Karpas-422 (cell line): ENCODE measurements at regions not wholly inside any gene's neighbourhood (a gene's known extent, or its start where the extent isn't known, plus 50 kb on each side); places are given as distances from the start of the nearest gene placed in this dataset.

Experiments
- DNase-seq: peaks from one replicate; pipeline ENCODE4 v3.0.0-alpha.2; 2015
- H2AFZ ChIP-seq: fragments of 200-600 bp; sonication (generic); 2 replicates; pipeline ENCODE4 v1.6.1; 2014; ENCODE audit warnings: antibody characterized with exemption, low read length, mixed read lengths
- H3K27ac ChIP-seq: fragments of 200-600 bp; sonication (generic); 2 replicates; pipeline ENCODE4 v1.5.1; 2014; ENCODE audit warnings: mild to moderate bottlenecking, low read length, moderate library complexity
- H3K27me3 ChIP-seq: fragments of 200-600 bp; sonication (generic); 2 replicates; pipeline ENCODE4 v1.6.1; 2014; ENCODE audit warnings: low read length, mixed read lengths
- H3K36me3 ChIP-seq: fragments of 200-600 bp; sonication (generic); 2 replicates; pipeline ENCODE4 v1.6.1; 2014; ENCODE audit warnings: low read length, mixed read lengths; ENCODE audit not compliant: insufficient read depth
- H3K4me1 ChIP-seq: fragments of 200-600 bp; sonication (generic); 2 replicates; pipeline ENCODE4 v1.6.1; 2014; ENCODE audit warnings: mild to moderate bottlenecking, low read length, mixed read lengths
- H3K4me2 ChIP-seq: fragments of 200-600 bp; sonication (generic); 2 replicates; pipeline ENCODE4 v1.6.1; 2014; ENCODE audit warnings: low read length, low read depth, mild to moderate bottlenecking; ENCODE audit not compliant: poor library complexity, severe bottlenecking
- H3K4me3 ChIP-seq: fragments of 200-600 bp; sonication (generic); 2 replicates; pipeline ENCODE4 v1.5.1; 2014; ENCODE audit warnings: mild to moderate bottlenecking, antibody characterized with exemption, low read length, mixed read lengths
- H3K79me2 ChIP-seq: fragments of 200-600 bp; sonication (generic); 2 replicates; pipeline ENCODE4 v1.6.1; 2014; ENCODE audit warnings: mild to moderate bottlenecking, low read length, mixed read lengths
- H3K9ac ChIP-seq: fragments of 200-600 bp; sonication (generic); 2 replicates; pipeline ENCODE4 v1.6.0; 2014; ENCODE audit warnings: low read length
- H3K9me2 ChIP-seq: fragments of 200-600 bp; sonication (generic), shearing (Covaris generic); replicated peaks from 2 replicates; pipeline ENCODE4 v1.6.0; 2014; ENCODE audit warnings: mild to moderate bottlenecking, low read length, moderate library complexity; ENCODE audit not compliant: insufficient read depth
- H3K9me3 ChIP-seq: fragments of 300-700, 200-600 bp; sonication (generic); 2 replicates; pipeline ENCODE4 v1.6.1; 2014; ENCODE audit warnings: low read length, mixed read lengths
- H4K20me1 ChIP-seq: fragments of 200-600 bp; sonication (generic); 2 replicates; pipeline ENCODE4 v1.6.1; 2014; ENCODE audit warnings: mild to moderate bottlenecking, antibody characterized with exemption, low read length, low read depth; ENCODE audit not compliant: insufficient read depth

- no peak overlapping the region for H2AFZ ChIP-seq
- H3K27ac ChIP-seq = no peak overlapping the region
- H3K4me1 ChIP-seq = no peaks in the 10 kb centered on the region
Observed at GRCh38 chr5:96284727-96285389, 148.2 kb downstream of the PCSK1 start.

GRCh38 chr5:96283589-96283988, 149.5 kb downstream of the PCSK1 start:
- Histone ChIP-seq H3K4me3 (no peak overlapping the region), H3K27me3 (no peaks in the 10 kb centered on the region), H3K79me2 (no peaks in the 10 kb centered on the region), H3K4me1 (no peaks in the 10 kb centered on the region), H3K9me2 (no peaks in the 10 kb centered on the region), H4K20me1 (no peaks in the 10 kb centered on the region), H3K27ac (no peak overlapping the region), H3K9ac (no peak overlapping the region), H3K4me2 (no peak overlapping the region), H3K36me3 (no peaks in the 10 kb centered on the region), H2AFZ (no peak overlapping the region), H3K9me3 (no peaks in the 10 kb centered on the region)
- no peak for DNase-seq

More at GRCh38 chr5:96284727-96285389, 148.2 kb downstream of the PCSK1 start:
- Histone ChIP-seq H3K36me3 (no peaks in the 10 kb centered on the region), H3K79me2 (no peaks in the 10 kb centered on the region), H3K4me2 (no peak overlapping the region), H3K9ac (no peak overlapping the region), H4K20me1 (no peaks in the 10 kb centered on the region), H3K9me2 (no peaks in the 10 kb centered on the region), H3K9me3 (no peaks in the 10 kb centered on the region), H3K4me3 (no peak overlapping the region), H3K27me3 (no peaks in the 10 kb centered on the region)
- no peak for DNase-seq

- Histone ChIP-seq H3K4me3 (no peak overlapping the region), H3K9ac (no peak overlapping the region), H3K36me3 (no peaks in the 10 kb centered on the region), H4K20me1 (no peaks in the 10 kb centered on the region), H3K4me1 (no peaks in the 10 kb centered on the region), H3K9me2 (no peaks in the 10 kb centered on the region), H2AFZ (no peak overlapping the region), H3K9me3 (no peaks in the 10 kb centered on the region), H3K79me2 (no peaks in the 10 kb centered on the region), H3K27me3 (no peaks in the 10 kb centered on the region), H3K27ac (no peak overlapping the region), H3K4me2 (no peak overlapping the region)
- no peak for DNase-seq
Observed at GRCh38 chr5:96282020-96282419, 151.0 kb downstream of the PCSK1 start.

GRCh38 chr5:96280946-96281393, 152.1 kb downstream of the PCSK1 start:
- Histone ChIP-seq H3K9me3 (no peaks in the 10 kb centered on the region), H3K36me3 (no peaks in the 10 kb centered on the region), H2AFZ (no peak overlapping the region), H4K20me1 (no peaks in the 10 kb centered on the region), H3K9me2 (no peaks in the 10 kb centered on the region), H3K4me3 (no peak overlapping the region), H3K79me2 (no peaks in the 10 kb centered on the region), H3K9ac (no peak overlapping the region), H3K4me1 (no peaks in the 10 kb centered on the region), H3K27ac (no peak overlapping the region), H3K4me2 (no peak overlapping the region), H3K27me3 (no peaks in the 10 kb centered on the region)
- DNase-seq = no peak

GRCh38 chr5:96279801-96280542, 153.1 kb downstream of the PCSK1 start:
- Histone ChIP-seq H3K9me3 (no peaks in the 10 kb centered on the region), H3K36me3 (no peaks in the 10 kb centered on the region), H3K27ac (no peak overlapping the region)

GRCh38 chr5:96278981-96279380, 154.1 kb downstream of the PCSK1 start:
- H3K36me3 ChIP-seq = no peaks in the 10 kb centered on the region
- H3K9me3 ChIP-seq = no peaks in the 10 kb centered on the region
- no peak overlapping the region for H3K27ac ChIP-seq
- no peaks in the 10 kb centered on the region for H3K27me3 ChIP-seq
- H2AFZ ChIP-seq = no peak overlapping the region
- no peak for DNase-seq
- H3K9me2 ChIP-seq = no peaks in the 10 kb centered on the region
- H3K4me3 ChIP-seq = no peak overlapping the region
- no peaks in the 10 kb centered on the region for H3K79me2 ChIP-seq
- H3K4me1 ChIP-seq = no peaks in the 10 kb centered on the region
- H3K9ac ChIP-seq = no peak overlapping the region
- H4K20me1 ChIP-seq = no peaks in the 10 kb centered on the region
- H3K4me2 ChIP-seq = no peak overlapping the region

More at GRCh38 chr5:96279801-96280542, 153.1 kb downstream of the PCSK1 start:
- Histone ChIP-seq H3K79me2 (no peaks in the 10 kb centered on the region), H3K4me2 (no peak overlapping the region), H3K4me1 (no peaks in the 10 kb centered on the region), H3K27me3 (no peaks in the 10 kb centered on the region), H3K9me2 (no peaks in the 10 kb centered on the region), H3K4me3 (no peak overlapping the region), H3K9ac (no peak overlapping the region), H2AFZ (no peak overlapping the region), H4K20me1 (no peaks in the 10 kb centered on the region)
- no peak for DNase-seq

GRCh38 chr5:96275051-96275450, 158.0 kb downstream of the PCSK1 start:
- no peaks in the 10 kb centered on the region for H3K9me3 ChIP-seq
- H3K4me3 ChIP-seq = no peak overlapping the region
- DNase-seq = no peak
- H3K79me2 ChIP-seq = no peaks in the 10 kb centered on the region
- no peaks in the 10 kb centered on the region for H3K36me3 ChIP-seq
- no peak overlapping the region for H3K9ac ChIP-seq
- H3K27ac ChIP-seq = no peak overlapping the region
- no peaks in the 10 kb centered on the region for H4K20me1 ChIP-seq
- H2AFZ ChIP-seq = no peak overlapping the region
- H3K9me2 ChIP-seq = no peaks in the 10 kb centered on the region
- no peaks in the 10 kb centered on the region for H3K4me1 ChIP-seq
- H3K27me3 ChIP-seq = no peaks in the 10 kb centered on the region
- H3K4me2 ChIP-seq = no peak overlapping the region

- no peaks in the 10 kb centered on the region for H3K79me2 ChIP-seq
- no peaks in the 10 kb centered on the region for H4K20me1 ChIP-seq
- H3K36me3 ChIP-seq = no peaks in the 10 kb centered on the region
- H3K9me2 ChIP-seq = no peaks in the 10 kb centered on the region
- H3K27ac ChIP-seq = no peak overlapping the region
- no peaks in the 10 kb centered on the region for H3K4me1 ChIP-seq
- 0 out of 2 replicates have a peak, but pooled peaks cover 5% of the 10 kb centered on the region for H3K9me3 ChIP-seq
- H3K4me2 ChIP-seq = no peak overlapping the region
- no peak overlapping the region for H3K9ac ChIP-seq
- no peak overlapping the region for H3K4me3 ChIP-seq
- H2AFZ ChIP-seq = no peak overlapping the region
- no peak for DNase-seq
- no peaks in the 10 kb centered on the region for H3K27me3 ChIP-seq
Observed at GRCh38 chr5:96265487-96265886, 167.6 kb downstream of the PCSK1 start.
